ENCODE measurements at regions not wholly inside any gene's neighbourhood (a gene's known extent, or its start where the extent isn't known, plus 50 kb on each side); places are given as distances from the start of the nearest gene placed in this dataset.

DNA sequence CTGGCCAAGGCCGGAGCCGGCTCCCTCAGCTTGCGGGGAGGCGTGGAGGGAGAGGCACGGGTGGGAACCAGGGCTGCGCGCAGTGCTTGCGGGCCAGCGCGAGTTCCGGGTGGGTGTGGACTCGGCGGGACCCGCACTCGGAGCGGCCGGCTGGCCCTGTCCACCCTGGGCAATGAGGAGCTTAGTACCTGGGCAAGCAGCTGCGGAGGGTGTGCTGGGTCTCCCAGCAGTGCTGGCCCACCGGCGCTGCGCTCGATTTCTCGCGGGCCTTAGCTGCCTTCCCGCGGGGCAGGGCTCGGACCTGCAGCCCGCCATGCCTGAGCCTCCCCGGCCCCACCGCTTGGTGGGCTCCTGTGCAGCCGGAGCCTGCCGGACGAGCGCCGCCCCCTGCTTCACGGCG lies 91.4 kb upstream of the MAN1A1 start:
- POLR2A ChIA-PET, result no interaction called here
- CTCF ChIA-PET, result no interaction called here
- no peak overlapping the region for H3K4me3 ChIP-seq (ENCODE audit: low read depth, low read length)
- no peak for DNase-seq (ENCODE audit: low read depth, low spot score)
- no peak for TF ChIP-seq CTCF (IDR thresholded peaks at IDR 0.05; ENCODE audit: insufficient read depth, low read length, missing control alignments)

DNA sequence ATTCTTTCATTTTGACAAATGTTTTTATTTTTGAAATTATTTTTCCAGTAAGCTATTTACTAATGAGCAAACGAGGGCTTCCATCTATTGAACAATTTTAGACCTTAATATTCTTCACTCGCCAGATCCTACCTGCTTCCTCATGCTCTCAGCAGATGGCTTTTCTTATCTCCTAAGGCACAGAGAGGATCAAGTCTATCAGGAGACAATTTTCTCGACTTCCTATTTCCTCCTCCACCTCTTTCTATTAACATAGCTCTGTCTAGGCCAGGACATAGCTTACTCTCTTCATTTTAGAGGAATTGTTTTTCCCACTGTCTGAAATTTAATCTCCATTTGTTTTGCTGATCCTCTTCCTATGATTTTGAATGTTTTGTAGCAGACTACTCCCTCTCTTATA lies 87.0 kb upstream of the MAN1A1 start:
- POLR2A ChIA-PET, result no interaction called here
- TF ChIP-seq CTCF (IDR thresholded peaks at IDR 0.05; ENCODE audit: insufficient read depth, low read length, missing control alignments), result no peak
- H3K4me3 ChIP-seq (ENCODE audit: low read depth, low read length), result no peak overlapping the region
- CTCF ChIA-PET, result no interaction called here
- DNase-seq (ENCODE audit: low read depth, low spot score), result no peak

DNA sequence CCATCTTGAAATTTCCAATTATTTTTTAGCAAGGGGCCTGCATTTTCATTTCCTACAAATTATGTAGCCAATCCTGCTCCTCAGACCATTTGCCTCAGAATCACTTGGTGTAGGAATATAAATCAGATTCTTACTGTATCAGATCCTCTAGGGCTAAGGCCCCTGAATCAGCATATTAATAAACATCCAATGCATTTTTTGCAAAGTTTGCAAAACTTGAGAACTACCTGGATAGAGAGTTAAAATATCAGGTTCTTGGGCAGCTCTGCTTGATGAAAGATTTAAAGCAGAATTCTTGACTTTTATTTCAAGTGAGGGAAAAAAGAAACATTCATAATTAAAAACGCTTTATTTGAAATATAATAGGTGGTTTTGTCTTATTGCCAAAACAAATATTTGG lies 82.2 kb upstream of the MAN1A1 start:
- no peak for TF ChIP-seq CTCF (IDR thresholded peaks at IDR 0.05; ENCODE audit: insufficient read depth, low read length, missing control alignments)
- H3K4me3 ChIP-seq (ENCODE audit: low read depth, low read length), result no peak overlapping the region
- CTCF ChIA-PET, result no interaction called here
- POLR2A ChIA-PET, result no interaction called here
- no peak for DNase-seq (ENCODE audit: low read depth, low spot score)

- TF ChIP-seq CTCF (IDR thresholded peaks at IDR 0.05; ENCODE audit: insufficient read depth, low read length, missing control alignments), result no peak
- ChIA-PET CTCF (no interaction called here), POLR2A (no interaction called here)
- no peak for DNase-seq (ENCODE audit: low read depth, low spot score)
- H3K4me3 ChIP-seq (ENCODE audit: low read depth, low read length), result no peak overlapping the region
These were observed 81.2 kb upstream of the MAN1A1 start for GRCh38 chr6:119430805-119431204.

DNA sequence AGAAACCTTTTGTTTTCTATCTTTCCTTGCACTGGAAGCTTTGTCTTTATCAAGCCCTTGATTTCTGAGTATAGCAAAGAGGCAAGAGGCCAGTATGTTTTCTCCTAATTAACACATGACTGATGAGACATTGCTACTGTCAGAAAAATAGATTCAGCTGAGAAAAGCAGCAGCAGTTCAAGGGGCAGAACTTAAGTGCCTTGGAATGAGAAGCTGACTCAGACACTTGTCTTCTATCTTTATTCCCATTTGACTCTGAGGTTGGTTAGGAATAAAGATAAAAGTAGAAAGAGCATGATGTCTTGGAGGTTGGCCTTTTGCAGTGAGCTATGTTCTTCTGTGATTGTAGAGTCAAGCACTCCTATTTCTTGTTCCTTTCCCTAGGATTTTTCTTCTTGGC lies 79.1 kb upstream of the MAN1A1 start:
- TF ChIP-seq CTCF (IDR thresholded peaks at IDR 0.05; ENCODE audit: insufficient read depth, low read length, missing control alignments), result no peak
- ChIA-PET CTCF (no interaction called here), POLR2A (no interaction called here)
- DNase-seq (ENCODE audit: low read depth, low spot score), result no peak
- H3K4me3 ChIP-seq (ENCODE audit: low read depth, low read length), result no peak overlapping the region

DNA sequence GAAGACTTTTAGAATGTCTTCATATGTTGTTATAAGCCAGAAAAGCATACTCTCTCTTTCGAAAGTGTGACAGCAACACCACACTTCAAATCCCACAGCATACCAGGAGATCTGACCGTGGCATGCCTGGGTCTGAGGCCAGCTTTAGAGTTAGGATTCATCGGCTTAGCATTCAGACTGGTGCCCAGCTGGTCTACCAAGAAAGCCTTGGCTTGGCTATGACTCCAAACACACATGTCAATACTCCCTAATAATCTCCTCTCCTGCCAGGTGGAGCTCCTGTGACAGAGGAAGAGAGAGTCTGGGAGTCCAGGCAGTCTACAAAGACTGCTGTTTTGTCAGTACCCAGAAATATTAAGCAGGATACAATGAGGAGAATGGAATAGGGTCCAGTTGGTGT lies 77.1 kb upstream of the MAN1A1 start:
- ChIA-PET POLR2A (no interaction called here), CTCF (no interaction called here)
- TF ChIP-seq CTCF (IDR thresholded peaks at IDR 0.05; ENCODE audit: insufficient read depth, low read length, missing control alignments), result no peak
- no peak for DNase-seq (ENCODE audit: low read depth, low spot score)
- H3K4me3 ChIP-seq (ENCODE audit: low read depth, low read length), result no peak overlapping the region

All from AG04449 (cell line).